Cerebellar cortex (tissue), 1 donor: ENCODE measurements at regions not wholly inside any gene's neighbourhood (a gene's known extent, or its start where the extent isn't known, plus 50 kb on each side); places are given as distances from the start of the nearest gene placed in this dataset.

Source experiments
- DNase-seq: peaks from one replicate; pipeline ENCODE4 v3.0.0-alpha.2; 2015; ENCODE audit warnings: low spot score

- no peak for DNase-seq
Measured at GRCh38 chr1:200354243-200354642, 55.6 kb downstream of the ZNF281 start.

DNA sequence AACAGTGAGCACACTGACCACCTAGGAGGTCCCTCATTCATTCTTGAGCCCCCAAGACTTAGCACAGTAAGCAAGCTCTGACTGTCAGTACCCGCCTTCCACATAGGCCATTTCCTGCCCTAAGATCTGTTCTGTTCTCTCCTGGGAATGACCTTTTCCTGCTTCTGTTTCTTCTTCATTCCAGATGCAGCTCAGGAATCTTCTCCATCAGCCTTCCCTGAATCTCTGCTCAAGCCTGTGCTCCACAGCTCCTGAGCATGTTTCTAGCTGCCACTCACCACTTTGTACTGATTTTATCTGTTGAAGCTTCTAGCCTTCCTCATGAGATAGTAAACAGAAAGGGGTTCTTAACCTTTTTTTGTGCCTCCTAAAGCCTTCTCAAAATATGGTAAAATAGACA lies 56.6 kb downstream of the ZNF281 start:
- DNase-seq: no peak

GRCh38 chr1:200351826-200352549 lies 57.8 kb downstream of the ZNF281 start:
- no peak for DNase-seq

DNA sequence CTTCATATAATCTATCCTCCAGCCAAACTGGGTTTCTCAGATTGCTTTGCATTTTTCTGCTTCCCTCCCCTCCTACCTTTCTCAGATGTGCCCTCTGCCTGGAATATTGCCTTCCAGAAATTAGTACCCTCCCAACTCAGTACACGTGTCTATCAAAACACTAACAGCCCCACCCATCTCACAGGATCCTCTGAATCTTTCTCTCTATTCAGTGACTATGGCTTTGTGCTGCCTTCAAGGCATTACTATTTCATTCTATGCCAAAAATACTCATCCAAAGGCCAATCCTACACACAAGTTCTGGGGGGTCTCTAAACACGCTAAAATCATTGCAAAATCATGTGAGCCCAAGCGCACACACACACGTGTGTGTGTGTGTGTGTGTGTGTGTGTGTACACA lies 58.4 kb downstream of the ZNF281 start:
- no peak for DNase-seq

- DNase-seq: no peak
Measured at GRCh38 chr1:200346700-200347099, 63.1 kb downstream of the ZNF281 start.

GRCh38 chr1:200345520-200345919 lies 64.3 kb downstream of the ZNF281 start:
- no peak for DNase-seq

GRCh38 chr1:200343874-200344273 lies 66.0 kb downstream of the ZNF281 start:
- DNase-seq: no peak

- DNase-seq: no peak
Measured at GRCh38 chr1:200342511-200343311, 67.1 kb downstream of the ZNF281 start.

DNA sequence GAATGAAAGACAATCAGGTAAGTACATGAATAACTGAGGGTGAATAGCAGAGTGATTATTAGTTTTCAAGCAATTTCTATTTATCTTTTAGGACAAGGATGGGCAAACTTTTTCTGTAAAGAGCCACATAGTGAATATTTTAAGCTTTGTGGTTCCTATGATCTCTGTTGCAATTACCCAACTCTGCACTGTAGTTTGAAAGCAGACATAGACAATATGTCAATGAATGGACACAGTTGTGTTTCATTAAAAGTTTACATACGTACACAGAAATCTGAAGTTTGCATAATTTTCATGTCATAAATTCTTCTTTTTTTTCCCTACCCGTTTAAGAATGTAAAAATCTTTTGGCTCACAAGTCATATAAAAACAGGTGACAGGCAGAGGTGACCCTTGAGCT lies 71.4 kb downstream of the ZNF281 start:
- DNase-seq: no peak

- DNase-seq: no peak
Measured at GRCh38 chr1:200337831-200338230, 72.0 kb downstream of the ZNF281 start.

GRCh38 chr1:200337410-200337809 lies 72.4 kb downstream of the ZNF281 start:
- no peak for DNase-seq

DNA sequence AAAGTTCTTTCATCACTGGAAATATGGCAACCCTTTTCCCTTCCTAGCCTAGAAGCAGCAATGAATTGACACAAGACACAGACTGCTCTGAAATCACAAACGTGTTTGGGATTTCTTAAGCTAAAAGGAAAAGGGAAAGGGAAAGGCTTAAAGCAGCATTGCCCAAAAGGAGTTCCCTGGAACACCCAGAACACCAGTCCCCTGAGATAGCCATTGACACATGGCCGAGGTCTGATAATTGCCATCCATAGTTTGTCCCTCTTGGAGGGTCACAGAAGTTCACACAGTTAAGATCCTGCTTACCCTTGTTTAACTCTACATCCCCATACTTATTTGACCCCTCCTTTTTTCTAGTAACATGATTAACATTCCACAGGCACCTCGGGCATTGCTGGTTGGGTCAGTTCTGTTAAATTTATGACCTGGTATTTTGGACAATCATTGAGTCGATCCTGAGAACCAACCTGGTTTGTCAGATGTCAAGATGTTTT lies 72.9 kb downstream of the ZNF281 start:
- DNase-seq: no peak

GRCh38 chr1:200336101-200336845 lies 73.6 kb downstream of the ZNF281 start:
- DNase-seq: no peak

DNA sequence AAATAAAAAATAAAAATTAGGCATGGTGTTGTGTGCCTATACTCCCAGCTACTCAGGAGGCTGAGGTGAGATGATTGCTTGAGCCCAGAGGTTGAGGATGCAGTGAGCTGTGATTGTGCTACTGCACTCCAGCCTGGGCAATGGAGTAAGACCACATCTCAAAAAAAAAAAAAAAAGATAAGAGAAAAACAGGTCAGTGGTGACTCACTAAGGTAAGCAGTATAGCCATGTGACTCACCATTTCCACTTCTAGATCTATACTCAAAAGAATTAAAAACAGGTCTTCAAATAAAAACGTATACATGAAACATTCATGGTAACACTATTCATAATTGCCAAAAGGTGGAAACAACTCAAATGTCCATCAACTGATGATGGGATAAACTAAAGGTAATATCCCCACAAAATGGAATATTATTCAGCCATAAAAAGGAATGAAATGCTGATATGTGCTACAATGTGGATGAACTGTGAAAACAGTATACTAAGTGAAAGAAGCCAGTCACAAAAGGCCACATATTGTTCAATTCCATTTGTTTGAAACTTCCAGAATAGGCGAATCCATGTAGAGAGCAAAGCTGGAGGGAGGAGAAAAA lies 75.1 kb downstream of the ZNF281 start:
- no peak for DNase-seq

- no peak for DNase-seq
Measured at GRCh38 chr1:200333329-200333728, 76.5 kb downstream of the ZNF281 start.

GRCh38 chr1:200332716-200333115 lies 77.1 kb downstream of the ZNF281 start:
- no peak for DNase-seq

GRCh38 chr1:200330741-200331428 lies 79.0 kb downstream of the ZNF281 start:
- no peak for DNase-seq

GRCh38 chr1:200329208-200329882 lies 80.5 kb downstream of the ZNF281 start:
- no peak for DNase-seq

DNA sequence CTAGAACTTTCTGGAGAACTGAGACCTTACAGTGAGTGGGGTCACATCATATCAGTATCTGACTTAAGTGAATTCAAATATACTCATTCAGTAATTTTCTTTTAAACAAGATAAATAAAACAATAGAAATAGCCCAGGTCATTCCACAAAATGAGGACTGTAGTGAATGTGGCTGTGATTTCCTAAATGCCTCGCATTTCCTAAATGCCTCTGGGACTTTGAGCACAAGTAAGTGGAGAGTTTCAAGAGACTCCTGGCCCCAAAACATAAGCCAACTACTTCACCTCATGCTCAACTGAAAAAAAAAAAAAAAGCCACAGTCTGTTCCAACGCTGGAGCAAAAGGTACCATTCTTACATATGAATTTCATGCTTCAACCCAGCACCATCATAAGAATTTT lies 81.5 kb downstream of the ZNF281 start:
- no peak for DNase-seq

GRCh38 chr1:200323856-200324400 lies 85.9 kb downstream of the ZNF281 start:
- DNase-seq: no peak

DNA sequence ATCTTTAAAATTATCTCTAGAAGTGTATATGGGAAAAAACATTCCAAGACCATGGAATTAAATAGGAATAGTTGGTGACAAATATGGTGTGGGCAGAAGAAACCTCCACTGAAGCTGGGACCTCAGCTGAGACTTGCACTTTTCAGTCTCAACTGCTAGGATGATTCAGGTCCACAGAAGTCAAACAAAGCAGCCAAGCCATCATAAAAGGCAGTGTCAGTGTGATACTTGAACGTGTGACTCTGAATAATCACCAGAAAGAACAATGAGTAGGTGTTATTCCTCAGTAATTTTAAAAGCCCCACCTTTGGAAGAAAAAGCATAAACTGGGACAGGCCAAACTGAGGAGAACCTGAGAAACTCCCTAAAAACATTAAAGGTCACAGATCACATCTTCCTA lies 90.7 kb downstream of the ZNF281 start:
- DNase-seq: no peak
